A673 (cell line): ENCODE measurements at regions not wholly inside any gene's neighbourhood (a gene's known extent, or its start where the extent isn't known, plus 50 kb on each side); places are given as distances from the start of the nearest gene placed in this dataset.

Source experiments
- CTCF ChIP-seq: fragments of 300-800, 200-600 bp; sonication (generic); conservative IDR thresholded peaks from 2 replicates; pipeline ENCODE4 v1.5.1; 2017; ENCODE audit warnings: low read depth, mild to moderate bottlenecking, antibody characterized with exemption, low read length, moderate library complexity, mixed read lengths
- EZH2 ChIP-seq: fragments of 200-600 bp; sonication (generic); IDR thresholded peaks from 2 replicates; pipeline ENCODE4 v1.6.1; 2017; ENCODE audit warnings: borderline replicate concordance, low read depth, mild to moderate bottlenecking, mixed read lengths, antibody characterized with exemption, low read length; ENCODE audit not compliant: poor library complexity, severe bottlenecking

- TF ChIP-seq EZH2 (no peak), CTCF (no peak)
Observed at GRCh38 chr12:108065069-108065468, 64.0 kb upstream of the WSCD2 start.
